K562 (cell line): ENCODE measurements at regions not wholly inside any gene's neighbourhood (a gene's known extent, or its start where the extent isn't known, plus 50 kb on each side); places are given as distances from the start of the nearest gene placed in this dataset.

Source experiments
- ATAC-seq: fragments of 200-7000 bp; cut with Tn5 transposase; 3 replicates; pipeline ENCODE4 v1.9.1; 2020; ENCODE audit warnings: moderate library complexity
- BruUV-seq: library from RNA; stranded (reverse); fragments of 400-500 nt; replicated peaks from 2 replicates; lab custom pipeline; 2021; lab: Mats Ljungman, UMichigan
- CTCF ChIA-PET: fragments of 300-600 bp; formaldehyde crosslinking; extraction: SDS; loops from one replicate; lab custom pipeline; 2021; ENCODE audit warnings: low intra/inter-chr PET ratio; lab: Yijun Ruan, JAX
- POLR2A ChIA-PET: fragments of 300-600, 350-650 bp; sonication (Branson Sonifier 250); formaldehyde crosslinking; extraction: SDS; loops from one replicate; lab custom pipeline; 2021; ENCODE audit warnings: antibody characterized with exemption, inconsistent platforms; lab: Yijun Ruan, JAX
- DNase-seq, 4 experiments: peaks; one replicate each; pipeline versions ENCODE4 v3.0.0 to v3.0.0-alpha.2; 2011 to 2018; ENCODE audit warnings: low spot score in 3 of 4, mixed read lengths in 3 of 4; ENCODE audit errors: extremely low read depth in 1 of 4
- FAIRE-seq: peaks from 2 replicates; lab custom pipeline; 2011; peaks lifted over from hg19 to GRCh38; lab: Jason Lieb, UNC
- H2AFZ ChIP-seq: 2 replicates; pipeline ENCODE4 v1.6.0; 2011; ENCODE audit warnings: low read depth, low read length, control low read depth, inconsistent platforms
- H3K27ac ChIP-seq: fragments of 200-600 bp; 3 replicates; pipeline ENCODE4 v1.8.0; 2011; ENCODE audit warnings: low read depth, mild to moderate bottlenecking, control low read depth, inconsistent platforms, low read length, moderate library complexity, mixed read lengths; ENCODE audit errors: extremely low read depth
- H3K27me3 ChIP-seq, 2 experiments: fragments of 300-600 bp in 1 of 2; 2 replicates in 1 of 2; 3 replicates in 1 of 2; pipeline versions ENCODE4 v1.6.0 to v1.8.0; 2011; ENCODE audit warnings: inconsistent platforms in 2 of 2, low read length in 2 of 2, mild to moderate bottlenecking in 1 of 2, mixed read lengths in 1 of 2, moderate library complexity in 1 of 2; ENCODE audit not compliant: control insufficient read depth in 2 of 2, insufficient read depth in 2 of 2
- H3K36me3 ChIP-seq: fragments of 300-600 bp; 3 replicates; pipeline ENCODE4 v1.8.0; 2011; ENCODE audit warnings: mild to moderate bottlenecking, low read length, inconsistent platforms; ENCODE audit not compliant: control insufficient read depth, insufficient read depth
- H3K4me1 ChIP-seq, 2 experiments: fragments of 200-600 bp in 1 of 2; replicated peaks in 1 of 2; 2 replicates in 1 of 2; 3 replicates in 1 of 2; pipeline versions ENCODE4 v1.5.1 to v1.8.0; 2011; ENCODE audit warnings: inconsistent platforms in 2 of 2, low read length in 2 of 2, mild to moderate bottlenecking in 1 of 2, mixed read lengths in 1 of 2, moderate library complexity in 1 of 2; ENCODE audit not compliant: control insufficient read depth in 2 of 2, insufficient read depth in 2 of 2
- H3K4me2 ChIP-seq: 2 replicates; pipeline ENCODE4 v1.6.1; 2011; ENCODE audit warnings: low read length, control low read depth, inconsistent platforms, mixed read lengths; ENCODE audit not compliant: insufficient read depth
- H3K4me3 ChIP-seq: fragments of 200-600 bp; sonication (generic), shearing (Covaris generic); 2 replicates; pipeline ENCODE4 v1.5.1; 2016; ENCODE audit warnings: control low read depth, inconsistent platforms
- H3K79me2 ChIP-seq: fragments of 200-600 bp; 3 replicates; pipeline ENCODE4 v1.8.0; 2011; ENCODE audit warnings: low read length, inconsistent platforms; ENCODE audit not compliant: control insufficient read depth, insufficient read depth
- H3K9ac ChIP-seq, 2 experiments: 2 replicates each; pipeline versions ENCODE4 v1.6.0 to v1.6.1; 2011; ENCODE audit warnings: low read depth in 2 of 2, low read length in 2 of 2, control low read depth in 1 of 2, inconsistent platforms in 1 of 2, mild to moderate bottlenecking in 1 of 2, mixed read lengths in 1 of 2; ENCODE audit not compliant: insufficient read depth in 1 of 2
- H3K9me1 ChIP-seq: one replicate; pipeline ENCODE4 v1.6.0; 2011; ENCODE audit warnings: inconsistent platforms, mild to moderate bottlenecking, low read length, moderate library complexity; ENCODE audit not compliant: control insufficient read depth, insufficient read depth
- H3K9me3 ChIP-seq: replicated peaks from 2 replicates; pipeline ENCODE4 v1.5.1; 2011; ENCODE audit warnings: low read depth, low read length, inconsistent platforms; ENCODE audit not compliant: control insufficient read depth, insufficient read depth
- H4K20me1 ChIP-seq: replicated peaks from 2 replicates; pipeline ENCODE4 v1.6.1; 2011; ENCODE audit warnings: low read length, inconsistent platforms, mixed read lengths; ENCODE audit not compliant: control insufficient read depth, insufficient read depth
- BDP1 ChIP-seq: IDR thresholded peaks from 3 replicates; pipeline ENCODE4 v1.6.1; 2011; ENCODE audit not compliant: insufficient read length, insufficient read depth
- BHLHE40 ChIP-seq: IDR thresholded peaks from 2 replicates; pipeline ENCODE4 v1.6.1; 2011; ENCODE audit warnings: low read length, improper control_type of control experiment
- CREBBP ChIP-seq: IDR thresholded peaks from one replicate; pipeline ENCODE4 v1.6.1; 2012; ENCODE audit warnings: low read depth, mild to moderate bottlenecking, control low read depth, inconsistent platforms, low read length
- CREM ChIP-seq: IDR thresholded peaks from 2 replicates; pipeline ENCODE4 v1.6.1; 2014; ENCODE audit warnings: antibody characterized with exemption, low read depth
- ETS1 ChIP-seq: conservative IDR thresholded peaks from 2 replicates; pipeline ENCODE4 v1.6.1; 2011; ENCODE audit warnings: low read depth, mild to moderate bottlenecking, low read length; ENCODE audit not compliant: control insufficient read depth
- ETV6 ChIP-seq, 3 experiments: fragments of 150-350 bp in 1 of 3; sonication (generic) in 1 of 3; formaldehyde crosslinking in 1 of 3; IDR thresholded peaks; 2 replicates each; pipeline versions ENCODE4 v1.6.1 to v1.8.0; 2014 to 2022; ENCODE audit warnings: borderline replicate concordance in 2 of 3, low read depth in 2 of 3, antibody characterized with exemption in 1 of 3, low read length in 1 of 3, mild to moderate bottlenecking in 1 of 3, missing genetic modification reagents in 1 of 3
- MTF1 ChIP-seq: fragments of 250-450 bp; sonication (Bioruptor Pico); IDR thresholded peaks from 2 replicates; pipeline ENCODE4 v1.9.0; 2021; ENCODE audit warnings: moderate library complexity, mild to moderate bottlenecking, inconsistent platforms, borderline replicate concordance
- NFYB ChIP-seq: IDR thresholded peaks from 2 replicates; pipeline ENCODE4 v1.6.1; 2011; ENCODE audit warnings: mild to moderate bottlenecking, moderate library complexity; ENCODE audit not compliant: insufficient read length; ENCODE audit errors: extremely low read depth
- PCBP2 ChIP-seq: fragments of 200-400 bp; formaldehyde crosslinking; IDR thresholded peaks from 2 replicates; pipeline ENCODE4 v1.6.1; 2018; ENCODE audit warnings: low read length, low read depth, mild to moderate bottlenecking, moderate library complexity; ENCODE audit not compliant: poor library complexity, severe bottlenecking
- PTRF ChIP-seq: fragments of 450-650 bp; IDR thresholded peaks from 2 replicates; pipeline ENCODE4 v1.6.1; 2016; ENCODE audit warnings: mild to moderate bottlenecking, missing genetic modification characterization, missing compliant biosample characterization
- RB1 ChIP-seq: fragments of 450-650 bp; IDR thresholded peaks from 2 replicates; pipeline ENCODE4 v1.6.1; 2017; ENCODE audit warnings: low read depth, mild to moderate bottlenecking
- SMARCC2 ChIP-seq: fragments of 450-650 bp; IDR thresholded peaks from 2 replicates; pipeline ENCODE4 v1.6.1; 2017; ENCODE audit warnings: antibody characterized with exemption, moderate library complexity, mild to moderate bottlenecking, low read depth
- XRCC5 ChIP-seq: fragments of 200-400 bp; formaldehyde crosslinking; IDR thresholded peaks from 2 replicates; pipeline ENCODE4 v1.6.1; 2017; ENCODE audit warnings: low read depth, mild to moderate bottlenecking, low read length
- ZNF518B ChIP-seq: fragments of 250-450 bp; sonication (Bioruptor Pico); IDR thresholded peaks from 2 replicates; pipeline ENCODE4 v1.5.0; 2021; ENCODE audit warnings: mild to moderate bottlenecking, moderate library complexity
- ZNF699 ChIP-seq: fragments of 250-450 bp; sonication (Bioruptor Pico); IDR thresholded peaks from 2 replicates; pipeline ENCODE4 v1.8.0; 2021; ENCODE audit warnings: mild to moderate bottlenecking, moderate library complexity; ENCODE audit not compliant: insufficient replicate concordance
- WGBS: fragments of 100-300 bp; shearing (Covaris generic); methylation state at CpG from one replicate; pipeline ENCODE4 v1.1.6; 2016; ENCODE audit warnings: low coverage, mixed read lengths; ENCODE audit not compliant: insufficient coverage; ENCODE audit errors: missing lambda C conversion rate; 5-methylcytosine and 5-hydroxymethylcytosine counted together
- in situ Hi-C: fragments of 300-500 bp; cut with MboI; formaldehyde crosslinking; loops from 4 replicates; pipeline ENCODE4 v1.15.0; 2018; ENCODE audit warnings: inconsistent platforms, mixed read lengths
- intact Hi-C: fragments of 100-400 bp; cut with micrococcal nuclease; formaldehyde crosslinking; loops from 2 replicates; pipeline ENCODE4 v1.14.2; 2022
- TF ChIP-seq, protein P1 (sequence below): sonication (generic); formaldehyde crosslinking; IDR thresholded peaks from 2 replicates; pipeline ENCODE4 v1.8.1; 2022; ENCODE audit warnings: missing genetic modification reagents
- TF ChIP-seq, protein P2 (sequence below), 2 experiments: fragments of 450-650 bp in 1 of 2; sonication (generic) in 1 of 2; formaldehyde crosslinking; conservative IDR thresholded peaks; 2 replicates each; pipeline versions ENCODE4 v1.4.0 to v1.8.1; 2020 to 2022; ENCODE audit warnings: mild to moderate bottlenecking in 1 of 2, missing genetic modification reagents in 1 of 2

DNA sequence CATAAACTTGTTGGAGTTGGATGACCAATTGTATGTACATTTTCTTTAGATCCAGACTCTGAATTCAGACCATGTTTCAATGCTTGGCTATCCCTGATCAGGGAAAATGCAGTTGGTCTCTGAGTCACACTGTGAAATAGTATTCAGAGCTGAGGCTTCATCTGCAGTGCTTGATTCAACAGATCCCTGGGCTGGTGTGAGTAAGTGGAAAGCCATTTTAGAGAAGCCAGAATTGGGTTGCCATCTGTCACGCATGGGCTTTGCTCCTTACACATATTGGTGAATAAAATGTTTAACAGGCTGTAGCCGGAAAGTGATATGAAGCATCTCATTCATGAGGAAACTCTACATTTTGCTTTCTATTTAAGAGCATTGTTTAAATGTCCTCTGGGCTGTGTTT is 50.0 kb upstream of the ACYP2 start:
- no peaks in the 10 kb centered on the region for H3K79me2 ChIP-seq
- FAIRE-seq (no peak), ATAC-seq (no peak), DNase-seq (no peak)
- H3K4me3 ChIP-seq, result no peak overlapping the region
- H3K9me1 ChIP-seq, result no peaks in the 10 kb centered on the region
- H4K20me1 ChIP-seq, result no peaks in the 10 kb centered on the region
- H3K9ac ChIP-seq, result no peak overlapping the region
- H3K9me3 ChIP-seq, result no peaks in the 10 kb centered on the region; the same call in 1 of the 2 replicates
- no peaks in the 10 kb centered on the region for H3K27me3 ChIP-seq
- no TSS peak for BruUV-seq
- no peak overlapping the region for H3K4me2 ChIP-seq
- no peaks in the 10 kb centered on the region for H3K36me3 ChIP-seq
- H2AFZ ChIP-seq, result no peak overlapping the region
- in situ Hi-C loops (no loop called here), intact Hi-C loops (no loop called here)
- peaks cover 0 to 7% of the 10 kb centered on the region in 2 experiments; a peak in 3 of 5 replicates for H3K4me1 ChIP-seq
- POLR2A ChIA-PET, result no interaction called here
- H3K27ac ChIP-seq, result no peak overlapping the region
- 88% methylated on average over 2 of the region's 2 CpGs for WGBS
- CTCF ChIA-PET, result no interaction called here
- TF ChIP-seq XRCC5, result no peak
- TF ChIP-seq, protein P1, sequence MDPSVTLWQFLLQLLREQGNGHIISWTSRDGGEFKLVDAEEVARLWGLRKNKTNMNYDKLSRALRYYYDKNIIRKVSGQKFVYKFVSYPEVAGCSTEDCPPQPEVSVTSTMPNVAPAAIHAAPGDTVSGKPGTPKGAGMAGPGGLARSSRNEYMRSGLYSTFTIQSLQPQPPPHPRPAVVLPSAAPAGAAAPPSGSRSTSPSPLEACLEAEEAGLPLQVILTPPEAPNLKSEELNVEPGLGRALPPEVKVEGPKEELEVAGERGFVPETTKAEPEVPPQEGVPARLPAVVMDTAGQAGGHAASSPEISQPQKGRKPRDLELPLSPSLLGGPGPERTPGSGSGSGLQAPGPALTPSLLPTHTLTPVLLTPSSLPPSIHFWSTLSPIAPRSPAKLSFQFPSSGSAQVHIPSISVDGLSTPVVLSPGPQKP (CRISPR knock-in tag), result no peak
- no peak for TF ChIP-seq SMARCC2
- TF ChIP-seq CREBBP, result no peak
- no peak for TF ChIP-seq BHLHE40
- no peak for TF ChIP-seq ETS1
- TF ChIP-seq, protein P2, sequence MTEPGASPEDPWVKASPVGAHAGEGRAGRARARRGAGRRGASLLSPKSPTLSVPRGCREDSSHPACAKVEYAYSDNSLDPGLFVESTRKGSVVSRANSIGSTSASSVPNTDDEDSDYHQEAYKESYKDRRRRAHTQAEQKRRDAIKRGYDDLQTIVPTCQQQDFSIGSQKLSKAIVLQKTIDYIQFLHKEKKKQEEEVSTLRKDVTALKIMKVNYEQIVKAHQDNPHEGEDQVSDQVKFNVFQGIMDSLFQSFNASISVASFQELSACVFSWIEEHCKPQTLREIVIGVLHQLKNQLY (CRISPR knock-in tag; conservative IDR thresholded peaks at IDR 0.05), result no peak
- TF ChIP-seq MTF1 (CRISPR knock-in tag), result no peak
- no peak for TF ChIP-seq PTRF (tag)
- TF ChIP-seq RB1, result no peak
- TF ChIP-seq ZNF518B, result no peak
- TF ChIP-seq ZNF699 (CRISPR knock-in tag), result no peak
- TF ChIP-seq ETV6 (IDR thresholded peaks at IDR 0.05; ENCODE audit: borderline replicate concordance in 1 of 2, low read depth in 2 of 2, low read length in 1 of 2), result no peak
- TF ChIP-seq ETV6 (CRISPR knock-in tag; IDR thresholded peaks at IDR 0.05; ENCODE audit: borderline replicate concordance), result no peak
- no peak for TF ChIP-seq NFYB
- TF ChIP-seq CREM, result no peak
- TF ChIP-seq PCBP2, result no peak
- no peak for TF ChIP-seq BDP1
